HG02759 (cell line): ENCODE measurements at regions not wholly inside any gene's neighbourhood (a gene's known extent, or its start where the extent isn't known, plus 50 kb on each side); places are given as distances from the start of the nearest gene placed in this dataset.

ENCODE experiments used
- ATAC-seq: cut with Tn5 transposase; IDR thresholded peaks from one replicate; pipeline ENCODE4 v1.9.1; 2021; ENCODE audit warnings: mild to moderate bottlenecking, moderate library complexity; ENCODE audit not compliant: unreplicated experiment

DNA sequence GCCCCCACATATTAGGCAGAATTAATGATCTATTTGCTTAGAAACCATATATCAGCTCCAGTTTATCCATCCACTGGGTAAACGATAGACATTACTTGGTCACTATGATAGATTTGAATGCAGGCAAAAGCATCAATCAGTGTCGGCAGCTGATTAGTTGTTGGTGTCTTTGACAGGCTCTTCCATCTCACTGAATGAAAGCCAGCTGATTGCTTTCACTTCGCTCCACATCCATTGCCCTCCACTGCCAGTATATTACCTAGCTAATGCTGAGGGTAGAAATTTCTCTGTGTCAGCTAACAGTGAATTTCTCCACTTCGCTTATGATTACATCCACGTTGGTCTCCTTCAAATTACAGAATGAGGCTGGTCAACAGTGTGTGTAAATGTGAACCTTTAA, 821.3 kb upstream of the TYRP1 start:
- ATAC-seq = no peak

DNA sequence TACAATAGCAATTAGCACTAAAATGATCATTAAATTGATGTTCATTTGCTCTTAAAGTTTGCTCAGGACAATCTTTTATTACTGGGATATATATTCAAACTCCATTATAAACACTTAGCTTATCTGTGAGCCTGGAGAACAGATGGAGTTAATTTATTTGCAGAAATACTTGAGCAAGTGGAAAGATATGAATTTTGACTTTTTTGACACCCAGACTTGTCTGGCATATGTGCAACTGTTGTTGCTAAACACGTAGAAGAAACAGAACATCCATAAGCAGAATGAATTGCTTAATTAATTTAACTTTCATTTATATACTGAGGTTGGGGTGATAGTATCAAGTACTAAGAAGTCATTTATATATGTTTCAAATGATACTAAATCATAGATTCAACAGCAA, 820.7 kb upstream of the TYRP1 start:
- no peak for ATAC-seq

DNA sequence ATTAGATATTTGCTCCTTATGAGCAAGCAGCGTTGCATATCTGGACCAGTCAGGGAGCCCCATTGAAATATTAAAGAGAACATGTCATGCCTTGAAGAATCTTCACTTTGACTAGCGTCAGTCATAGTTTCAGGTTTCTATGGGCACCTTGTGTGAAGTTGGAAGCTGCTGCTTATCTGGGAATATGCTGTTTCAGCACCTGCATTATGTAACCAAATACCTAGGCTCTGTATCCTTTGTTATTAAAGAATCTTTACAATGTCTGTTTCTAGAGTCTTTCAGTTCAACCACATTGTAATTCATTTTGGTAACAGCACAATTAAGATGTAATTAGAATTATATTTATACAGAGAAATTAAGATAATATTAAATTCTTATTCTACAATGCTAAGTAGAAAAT, 818.8 kb upstream of the TYRP1 start:
- ATAC-seq = no peak

DNA sequence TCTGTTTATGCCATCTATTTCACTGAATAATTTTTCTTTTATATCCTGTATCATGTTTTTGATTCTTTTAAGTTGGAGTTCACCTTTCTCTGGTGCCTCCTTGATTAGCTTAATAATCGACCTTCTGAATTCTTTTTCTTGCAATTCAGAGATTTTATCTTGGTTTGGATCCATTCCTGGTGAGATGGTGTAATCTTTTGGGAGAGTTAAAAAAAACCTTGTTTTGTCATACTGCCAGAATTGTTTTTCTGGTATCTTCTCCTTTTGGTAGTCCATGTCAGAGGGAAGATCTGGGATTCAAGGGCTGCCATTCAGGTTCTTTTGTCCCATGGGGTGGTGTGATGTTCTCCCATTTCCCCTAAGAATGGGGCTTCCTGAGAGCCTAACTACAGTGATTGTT, 800.8 kb upstream of the TYRP1 start:
- no peak for ATAC-seq

DNA sequence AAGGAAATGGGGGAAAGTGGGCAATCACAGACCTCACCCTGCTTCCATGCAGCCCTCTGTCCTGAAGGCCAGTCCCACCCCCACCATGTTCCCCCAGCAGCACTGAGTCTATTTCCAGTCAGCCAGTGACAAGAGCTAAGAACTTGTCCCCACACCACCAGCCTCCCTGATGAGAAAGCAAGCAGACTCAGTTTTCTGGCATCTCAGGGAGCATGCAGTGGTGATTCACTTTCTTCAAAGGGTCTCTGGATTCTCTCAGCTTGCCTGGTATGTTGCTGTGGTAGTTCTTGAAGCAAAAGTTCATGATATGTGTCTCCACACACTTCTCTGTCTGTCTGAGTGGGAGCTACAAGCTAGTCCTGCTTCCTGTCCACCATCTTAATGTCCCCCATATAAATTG, 799.9 kb upstream of the TYRP1 start:
- ATAC-seq = no peak

DNA sequence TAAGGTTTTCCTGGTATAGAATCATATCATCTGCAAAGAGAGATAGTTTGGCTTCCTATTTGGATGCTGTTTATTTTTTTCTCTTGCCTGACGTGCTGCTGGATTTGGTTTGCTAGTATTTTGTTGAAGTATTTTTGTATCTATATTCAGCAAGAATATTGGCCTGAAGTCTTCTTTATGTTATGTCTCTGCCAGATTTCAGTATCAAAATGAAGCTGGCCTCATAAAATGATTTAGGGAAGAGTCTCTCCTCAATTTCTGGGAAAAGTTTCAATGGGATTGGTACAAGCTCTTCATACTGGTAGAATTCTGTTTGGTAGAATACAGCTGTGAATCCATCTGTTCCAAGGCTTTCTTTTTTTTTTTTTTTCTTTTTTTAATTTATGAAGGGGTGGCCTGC, 799.0 kb upstream of the TYRP1 start:
- no peak for ATAC-seq

DNA sequence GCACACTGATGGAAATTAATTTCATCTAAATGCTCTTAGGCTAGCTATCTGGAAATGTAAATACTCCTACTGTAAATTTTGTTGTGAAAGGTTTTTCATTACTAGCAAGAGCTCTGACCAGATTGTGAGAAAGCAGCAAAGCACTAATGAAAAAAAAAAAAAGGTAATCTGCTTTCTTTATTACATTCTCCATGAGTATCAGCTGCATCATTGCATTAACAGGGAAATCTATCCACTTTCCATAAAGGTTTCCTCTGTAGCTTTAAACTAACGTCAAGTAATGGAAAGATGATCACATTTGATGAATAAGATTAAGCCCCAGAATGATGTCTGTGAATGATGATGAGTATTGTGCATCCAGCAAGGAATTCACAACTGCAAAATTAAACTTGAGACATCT, 790.6 kb upstream of the TYRP1 start:
- no peak for ATAC-seq

DNA sequence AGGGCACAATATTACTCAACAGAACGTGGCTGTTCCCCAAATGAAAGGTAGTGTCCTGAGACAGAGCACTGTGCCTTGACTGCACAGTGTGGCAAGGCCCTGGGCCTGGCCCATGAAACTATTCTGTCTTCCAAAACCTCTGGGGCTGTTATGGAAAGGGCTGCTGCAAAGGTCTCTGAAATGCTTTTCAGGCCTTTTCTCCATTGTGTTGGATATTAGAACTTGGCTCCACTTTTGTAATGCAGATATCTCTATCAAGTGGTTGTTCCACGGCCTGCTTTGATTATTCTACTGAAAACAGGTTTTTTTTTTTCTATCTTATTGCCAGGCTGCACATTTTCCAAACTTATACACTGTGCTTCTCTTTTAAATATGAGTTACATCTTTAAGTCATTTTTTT, 777.5 kb upstream of the TYRP1 start:
- ATAC-seq = no peak

DNA sequence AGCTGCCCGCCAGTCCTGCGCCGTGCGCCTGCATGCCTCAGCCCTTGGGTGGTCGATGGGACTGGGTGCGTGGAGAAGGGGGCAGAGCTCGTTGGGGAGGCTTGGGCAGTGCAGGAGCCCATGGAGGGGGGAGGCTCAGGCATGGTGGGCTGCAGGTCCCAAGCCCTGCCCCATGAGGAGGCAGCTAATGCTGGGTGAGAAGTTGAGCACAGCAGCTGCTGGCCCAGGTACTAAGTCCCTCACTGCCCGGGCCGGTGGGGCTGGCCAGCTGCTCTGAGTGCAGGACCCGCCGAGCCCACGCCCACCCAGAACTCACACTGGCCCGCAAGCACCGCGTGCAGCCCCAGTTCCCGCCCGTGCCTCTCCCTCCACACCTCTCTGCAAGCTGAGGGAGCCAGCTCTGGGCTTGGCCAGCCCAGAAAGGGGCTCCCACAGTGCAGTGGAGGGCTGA, 764.3 kb upstream of the TYRP1 start:
- no peak for ATAC-seq

DNA sequence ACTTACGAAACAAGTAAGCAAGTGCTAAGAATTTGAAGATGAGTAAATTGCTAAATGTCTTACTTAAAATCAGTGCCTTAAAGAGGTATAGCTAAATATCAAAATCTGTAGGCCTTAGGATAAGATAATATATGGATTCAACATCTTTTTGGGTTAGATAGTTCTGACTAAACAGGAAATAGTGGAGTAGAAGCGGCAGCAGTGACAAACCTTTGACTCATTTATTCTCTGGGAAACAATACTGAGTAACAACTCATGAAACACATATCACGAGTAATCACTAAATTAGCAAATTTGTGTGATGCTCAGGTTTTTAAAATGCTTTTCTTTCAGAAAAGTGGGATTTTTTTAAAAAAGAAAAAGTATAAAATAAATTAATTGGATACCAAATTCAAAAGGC, 762.1 kb upstream of the TYRP1 start:
- no peak for ATAC-seq

DNA sequence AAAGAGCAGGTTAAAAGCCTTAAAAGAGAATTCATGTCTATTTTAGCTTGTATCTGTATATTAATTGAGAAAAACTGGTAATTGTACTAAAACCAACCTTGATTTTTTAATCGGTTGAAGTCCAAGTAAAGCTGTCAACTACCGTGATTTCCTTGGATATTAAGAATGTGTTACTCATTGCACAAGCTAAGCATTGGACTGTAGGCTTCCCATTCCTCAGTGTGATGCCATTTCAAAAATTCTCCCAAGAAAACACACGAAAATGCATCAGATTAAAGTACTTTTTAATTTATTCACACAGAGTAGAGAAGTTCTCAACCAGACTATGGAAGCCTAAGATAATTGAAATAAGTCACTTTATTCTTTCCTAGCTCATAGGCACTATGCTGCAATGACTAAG, 761.4 kb upstream of the TYRP1 start:
- no peak for ATAC-seq

DNA sequence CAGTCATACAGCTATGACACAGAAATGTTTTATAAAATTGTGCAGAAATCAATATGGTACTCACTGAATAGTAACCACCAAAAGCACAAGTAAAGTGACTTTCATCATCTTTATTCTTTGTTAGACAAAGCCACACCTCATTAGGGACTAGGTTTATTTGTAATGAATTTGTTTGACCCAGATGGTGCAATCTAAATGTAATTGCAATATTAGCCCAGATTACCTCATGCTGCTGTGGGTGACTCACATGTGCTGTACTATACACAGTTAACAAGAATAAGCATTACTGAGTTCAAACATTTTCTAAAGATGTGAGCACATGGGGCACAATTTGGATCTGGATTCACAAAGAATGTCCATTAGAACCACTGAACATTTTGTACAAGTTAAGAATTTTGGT, 759.3 kb upstream of the TYRP1 start:
- ATAC-seq = no peak

DNA sequence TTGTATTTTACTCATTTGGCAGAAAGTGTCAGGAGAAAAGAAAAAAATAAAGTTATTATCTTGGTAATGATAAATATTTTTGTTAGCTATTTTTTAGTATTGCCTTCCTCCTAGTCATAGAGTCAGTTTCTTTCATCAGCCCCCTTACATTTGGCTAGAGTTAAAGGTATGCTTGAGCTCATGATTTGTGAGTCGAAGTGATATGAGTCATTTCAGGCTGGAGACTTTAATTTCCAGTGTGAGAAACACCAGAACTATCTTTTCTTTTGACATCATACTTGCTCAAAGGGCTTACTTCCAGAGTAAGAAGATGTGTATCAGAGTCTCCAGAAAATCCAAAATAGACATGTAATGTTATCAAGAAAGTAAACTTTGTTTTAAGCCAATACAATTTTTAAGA, 746.7 kb upstream of the TYRP1 start:
- ATAC-seq = no peak

DNA sequence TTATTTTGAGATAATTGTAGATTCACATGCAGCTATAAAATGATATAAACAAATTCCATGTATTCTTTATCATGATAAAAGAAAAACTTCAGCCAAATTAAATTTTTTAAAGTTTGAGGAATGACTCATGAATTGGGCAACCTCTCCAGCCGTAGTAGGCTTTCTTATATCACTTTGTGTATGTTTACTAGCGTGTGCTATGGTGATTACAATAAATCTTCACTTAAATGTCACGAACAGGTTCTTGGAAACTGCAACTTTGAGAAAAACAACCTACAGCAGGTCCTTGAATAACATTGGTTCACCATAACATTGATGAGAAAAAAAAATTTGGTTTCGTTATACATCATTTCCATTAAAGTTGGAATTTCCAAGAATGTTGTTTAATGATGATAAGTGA, 730.9 kb upstream of the TYRP1 start:
- no peak for ATAC-seq

DNA sequence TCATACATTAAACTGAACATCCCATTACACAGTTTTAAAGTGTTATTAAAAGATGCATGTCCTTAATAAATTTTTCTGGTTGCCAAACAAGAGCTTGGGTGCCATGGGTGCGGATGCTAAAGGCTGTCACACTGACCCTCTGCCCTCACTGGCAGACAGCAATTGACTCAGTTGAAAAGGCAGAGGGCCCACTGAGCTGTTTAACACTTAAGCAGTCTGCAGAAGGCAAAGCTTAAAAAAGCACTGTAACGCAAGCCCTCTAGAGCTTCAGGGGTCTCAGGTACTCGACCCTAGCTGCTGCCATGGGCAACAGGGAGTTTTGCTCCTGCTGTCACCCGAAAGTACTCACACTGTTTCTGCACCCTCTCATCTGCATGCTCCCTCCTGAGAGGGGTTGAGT, 726.4 kb upstream of the TYRP1 start:
- ATAC-seq = no peak

DNA sequence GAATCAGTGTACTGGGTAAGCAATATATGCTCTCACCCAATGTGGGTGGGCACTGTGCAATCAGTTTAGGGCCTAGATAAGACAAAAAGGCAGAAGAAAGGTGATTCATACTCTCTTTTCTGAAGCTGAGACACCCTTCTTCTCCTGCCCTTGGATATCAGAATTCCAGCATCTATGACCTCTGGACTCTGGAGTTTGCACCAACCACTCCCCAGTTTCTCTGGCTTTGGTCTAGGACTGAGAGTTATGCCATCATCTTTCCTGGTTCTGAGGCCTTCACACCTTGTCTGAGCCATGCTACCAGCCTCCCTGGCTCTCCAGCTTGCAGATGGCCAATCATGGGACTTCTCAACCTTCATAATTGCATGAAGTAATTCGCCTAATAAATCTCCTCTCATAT, 724.6 kb upstream of the TYRP1 start:
- ATAC-seq = no peak

DNA sequence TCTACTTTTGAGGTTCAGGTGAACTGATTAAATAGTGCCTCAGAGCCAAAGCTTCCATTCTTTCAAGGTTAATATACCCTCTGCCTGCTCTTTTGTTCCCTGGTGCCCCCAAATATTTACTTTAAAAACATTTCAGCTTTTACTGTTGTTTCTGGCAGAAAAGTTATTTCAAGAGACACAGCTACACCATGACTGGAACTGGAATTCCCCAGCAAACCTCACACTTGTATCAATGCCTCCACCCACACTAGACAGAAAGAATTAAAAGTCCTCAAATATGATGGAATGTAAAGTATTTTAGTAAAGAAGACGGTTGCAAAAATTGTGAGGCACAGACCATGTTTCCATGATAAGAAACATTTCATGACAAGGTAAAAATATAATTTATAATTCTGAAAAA, 720.2 kb upstream of the TYRP1 start:
- ATAC-seq = no peak

DNA sequence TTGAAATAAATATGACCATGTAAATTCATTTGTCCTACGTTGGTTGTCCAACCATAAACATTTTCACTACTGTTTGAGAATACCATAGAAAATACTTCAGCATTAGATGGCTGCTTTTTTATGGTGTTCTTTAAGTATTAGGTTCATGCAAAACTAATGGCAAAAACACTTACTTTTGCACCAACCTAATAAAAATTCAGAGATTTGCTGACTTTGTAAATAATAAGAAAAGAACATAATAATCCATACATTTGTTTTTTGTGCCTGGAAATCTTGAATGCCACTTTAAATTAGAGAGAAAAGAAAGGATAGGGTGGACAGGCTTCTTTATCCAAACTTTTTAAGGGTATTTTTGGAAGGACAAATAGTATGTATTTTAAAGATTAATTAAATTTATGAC, 719.7 kb upstream of the TYRP1 start:
- ATAC-seq = no peak

DNA sequence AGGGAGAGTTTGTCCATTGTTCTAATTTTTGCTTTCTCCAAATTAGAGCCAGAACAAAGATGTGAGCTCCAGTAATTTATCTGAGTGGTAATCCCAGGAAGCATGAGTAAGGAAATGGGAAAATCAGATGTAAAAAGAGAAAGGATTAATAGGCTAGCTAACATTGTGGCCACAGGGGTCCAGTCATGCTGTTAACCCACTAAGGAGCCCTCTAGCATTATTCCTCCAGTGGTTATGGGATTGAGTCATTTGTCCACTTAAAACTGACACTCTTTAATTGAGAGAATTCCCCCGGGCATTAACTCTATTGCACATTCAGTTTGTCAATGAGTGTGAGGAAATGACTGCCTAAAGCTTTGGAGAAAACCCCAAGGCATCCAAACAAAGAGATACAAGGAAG, 700.3 kb upstream of the TYRP1 start:
- ATAC-seq = no peak

DNA sequence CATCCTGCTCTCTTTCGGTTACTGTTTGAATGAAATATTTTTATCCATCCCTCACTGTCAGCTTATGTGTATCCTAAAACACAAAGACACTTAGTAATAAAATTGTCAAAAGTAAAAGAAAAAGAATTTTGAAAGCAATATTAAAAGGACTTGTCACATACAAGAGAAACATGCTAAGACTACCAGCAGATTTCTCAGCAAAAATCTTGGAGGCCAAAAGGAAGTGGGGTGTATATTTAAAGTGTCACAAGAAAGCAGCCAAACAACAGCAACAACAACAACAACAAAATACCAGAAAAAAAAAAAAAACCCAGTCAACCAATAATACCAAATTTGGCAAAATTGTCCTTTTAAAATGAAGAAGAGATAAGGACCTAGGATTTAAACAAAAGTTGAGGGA, 678.7 kb upstream of the TYRP1 start:
- ATAC-seq = no peak

DNA sequence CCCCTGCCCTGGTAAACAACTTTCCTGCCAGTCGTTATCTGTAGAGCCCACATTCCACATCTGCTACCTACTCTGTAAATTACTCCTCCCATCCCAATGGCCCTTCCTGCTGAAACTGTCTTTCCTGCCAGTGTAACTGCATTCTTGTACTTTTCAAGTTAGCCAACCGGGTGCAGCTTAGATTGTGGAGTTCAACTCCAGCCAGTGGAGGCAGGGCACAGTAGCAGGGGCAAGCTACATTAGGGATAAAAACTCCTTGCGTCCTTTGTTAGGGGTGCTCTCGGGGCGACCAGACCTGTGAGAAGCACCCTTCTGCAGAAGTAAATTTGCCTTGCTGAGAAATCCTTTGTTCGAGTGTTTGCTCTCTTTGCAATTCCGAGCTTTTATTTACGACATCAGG, 639.0 kb upstream of the TYRP1 start:
- no peak for ATAC-seq

DNA sequence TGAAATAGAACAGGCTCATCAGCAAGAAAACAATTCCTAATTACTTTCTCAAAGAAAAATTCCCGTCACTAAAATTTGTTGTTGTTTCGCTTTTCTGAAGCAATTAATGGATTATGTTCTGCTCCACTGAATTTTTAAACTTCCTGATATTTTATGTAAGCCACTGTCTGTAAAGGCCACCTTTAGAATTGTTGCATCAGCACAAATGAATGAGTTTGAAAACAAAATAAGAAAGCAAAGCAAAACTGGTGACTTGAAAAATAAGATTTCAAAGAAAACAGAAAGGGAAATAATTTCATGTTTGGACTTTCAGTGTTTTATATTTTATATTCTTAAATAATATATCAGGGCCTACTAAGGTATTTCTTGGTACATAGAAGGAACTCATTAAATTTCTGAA, 636.3 kb upstream of the TYRP1 start:
- ATAC-seq = no peak

DNA sequence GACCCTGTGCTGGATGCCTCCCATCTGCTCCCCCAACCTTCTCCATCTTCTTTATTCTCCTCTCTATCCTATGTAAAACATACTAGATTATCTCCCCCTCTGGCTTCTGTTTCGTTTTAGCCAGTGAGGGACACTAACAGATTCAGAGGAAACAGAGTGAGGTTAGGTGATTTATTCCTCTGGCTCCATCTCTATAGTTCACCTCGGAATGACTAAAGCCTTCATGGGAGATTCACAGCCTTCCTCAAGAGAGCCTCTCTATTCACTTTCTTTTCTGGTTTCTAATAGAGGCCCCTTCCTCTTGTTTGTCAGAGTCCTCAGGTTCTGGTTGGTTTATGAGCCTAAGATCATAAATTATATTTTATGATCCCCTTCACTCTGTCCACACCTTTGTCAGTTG, 633.1 kb upstream of the TYRP1 start:
- ATAC-seq = no peak

DNA sequence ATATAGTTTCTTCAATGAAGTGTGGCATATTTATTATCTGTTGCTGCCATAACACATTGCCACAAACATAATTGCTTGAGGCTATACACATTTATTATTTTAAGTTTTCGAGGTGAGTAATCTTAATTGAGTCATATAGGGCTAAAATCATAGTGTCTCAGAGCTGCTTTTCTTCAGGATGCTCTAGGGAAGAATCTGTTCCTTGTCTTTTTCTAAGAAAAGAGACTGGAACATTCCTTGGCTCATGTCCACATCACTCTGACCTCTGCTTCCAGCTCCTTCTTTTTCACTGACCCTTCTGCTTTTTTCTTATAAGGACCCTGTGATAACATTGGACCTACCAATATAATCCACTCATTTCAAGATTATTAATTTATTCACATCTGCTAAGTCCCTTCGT, 632.4 kb upstream of the TYRP1 start:
- ATAC-seq = no peak
